Transverse colon (tissue), 4 donors: ENCODE measurements at regions not wholly inside any gene's neighbourhood (a gene's known extent, or its start where the extent isn't known, plus 50 kb on each side); places are given as distances from the start of the nearest gene placed in this dataset.

Experiments
- DNase-seq: peaks from one replicate; pipeline ENCODE4 v3.0.0-alpha.2; 2019
- H3K27ac ChIP-seq, 4 donors: fragments of 200-600 bp; sonication (generic); 2 replicates each; pipeline ENCODE4 v1.5.1; 2016 to 2018; ENCODE audit warnings: inconsistent platforms in 4 of 4
- H3K27me3 ChIP-seq: fragments of 200-600 bp; sonication (generic); 2 replicates; pipeline ENCODE4 v1.5.1; 2017; ENCODE audit warnings: inconsistent platforms
- H3K36me3 ChIP-seq, 4 donors: fragments of 200-600 bp; sonication (generic); 2 replicates each; pipeline ENCODE4 v1.5.1; 2017 to 2019; ENCODE audit warnings: inconsistent platforms in 4 of 4
- H3K4me1 ChIP-seq, 4 donors: fragments of 200-600 bp; sonication (generic); 2 replicates each; pipeline ENCODE4 v1.5.1; 2017 to 2020; ENCODE audit warnings: inconsistent platforms in 4 of 4
- H3K4me3 ChIP-seq, 4 donors: fragments of 200-600 bp; sonication (generic); 1 replicate in 1 of 4; 2 replicates in 3 of 4; pipeline versions ENCODE4 v1.5.1 to v1.6.1; 2017 to 2019; ENCODE audit warnings: inconsistent platforms in 4 of 4
- H3K9me3 ChIP-seq, 2 donors: fragments of 200-600 bp; sonication (generic); 2 replicates each; pipeline ENCODE4 v1.5.1; 2017 to 2019; ENCODE audit warnings: inconsistent platforms in 2 of 2
- CTCF ChIP-seq, 5 experiments: fragments of 200-600 bp in 3 of 5; fragments of 450-650 bp in 2 of 5; sonication (generic) in 3 of 5; IDR thresholded peaks; 1 replicate in 2 of 5; 2 replicates in 3 of 5; pipeline ENCODE4 v1.5.1; 2016 to 2017; ENCODE audit warnings: antibody characterized with exemption in 5 of 5, inconsistent platforms in 3 of 5, mild to moderate bottlenecking in 2 of 5, moderate library complexity in 1 of 5
- EP300 ChIP-seq: sonication (generic); formaldehyde crosslinking; IDR thresholded peaks from one replicate; pipeline ENCODE4 v1.6.1; 2017; ENCODE audit warnings: antibody characterized with exemption, low read depth
- POLR2A ChIP-seq: fragments of 450-650 bp; IDR thresholded peaks from one replicate; pipeline ENCODE4 v1.6.1; 2016; ENCODE audit warnings: antibody characterized with exemption, mild to moderate bottlenecking, moderate library complexity
- POLR2AphosphoS5 ChIP-seq, 3 donors: sonication (generic); formaldehyde crosslinking; IDR thresholded peaks; one replicate each; pipeline ENCODE4 v1.6.1; 2016; ENCODE audit warnings: antibody characterized with exemption in 3 of 3
- WGBS, 2 donors: methylation state at CpG; one replicate each; pipeline ENCODE4 v1.1.5; 2018; ENCODE audit warnings: low coverage in 1 of 2; 5-methylcytosine and 5-hydroxymethylcytosine counted together
- in situ Hi-C, 4 donors: fragments of 200-750 bp; cut with MboI; loops; one replicate each; pipeline versions ENCODE4 v1.15.0 to v1.15.1; 2017; ENCODE audit warnings: low sequenced_read_pairs in 3 of 4, low pct_ligation_motif_present in 1 of 4, low pct_unique_long_range_greater_than_20kb in 1 of 4
- intact Hi-C: fragments of 100-400 bp; cut with DNase I; formaldehyde crosslinking; loops from one replicate; pipeline ENCODE4 v1.15.1; 2023; ENCODE audit warnings: low total_unique reads

- H3K4me3 ChIP-seq: no peak overlapping the region
- no peaks in the 10 kb centered on the region for H3K27me3 ChIP-seq
- TF ChIP-seq EP300 (no peak), POLR2AphosphoS5 (IDR thresholded peaks at IDR 0.05) (no peak), CTCF (IDR thresholded peaks at IDR 0.05) (no peak), POLR2A (no peak)
- no peak overlapping the region for H3K27ac ChIP-seq
- H3K4me1 ChIP-seq: no peaks in the 10 kb centered on the region
- in situ Hi-C loops: no loop called here
- no peaks in the 10 kb centered on the region for H3K9me3 ChIP-seq
- intact Hi-C loops: loop anchor here (10.0 kb wide), 1 partner anchor 258 kb away; no protein-coding TSS in a partner anchor
- no peak for DNase-seq
- H3K36me3 ChIP-seq: no peaks in the 10 kb centered on the region
- 83 to 92% methylated on average over 3 of the region's 3 CpGs for WGBS, 2 donors
Observed at GRCh38 chr9:23306731-23307130, 519.3 kb downstream of the ELAVL2 start.

GRCh38 chr9:23307731-23308513, 518.1 kb downstream of the ELAVL2 start:
- H3K27me3 ChIP-seq: no peaks in the 10 kb centered on the region
- H3K27ac ChIP-seq: no peak overlapping the region
- H3K4me3 ChIP-seq: no peak overlapping the region
- 80 to 84% methylated on average over 5 of the region's 5 CpGs for WGBS, 2 donors
- no peaks in the 10 kb centered on the region for H3K36me3 ChIP-seq
- H3K9me3 ChIP-seq: no peaks in the 10 kb centered on the region
- H3K4me1 ChIP-seq: no peaks in the 10 kb centered on the region
- no peak for DNase-seq
- intact Hi-C loops (loop anchor here (10.0 kb wide), 1 partner anchor 257 kb away; no protein-coding TSS in a partner anchor), in situ Hi-C loops (no loop called here)
- TF ChIP-seq CTCF (IDR thresholded peaks at IDR 0.05) (no peak), EP300 (no peak), POLR2AphosphoS5 (IDR thresholded peaks at IDR 0.05) (no peak), POLR2A (no peak)

- in situ Hi-C loops (no loop called here), intact Hi-C loops (loop anchor here (10.0 kb wide), 1 partner anchor 255 kb away; no protein-coding TSS in a partner anchor)
- H3K4me3 ChIP-seq: no peak overlapping the region
- H3K4me1 ChIP-seq: no peaks in the 10 kb centered on the region
- TF ChIP-seq POLR2A: no peak
- no peak for TF ChIP-seq POLR2AphosphoS5 (IDR thresholded peaks at IDR 0.05)
- no peak for TF ChIP-seq EP300
- TF ChIP-seq CTCF (IDR thresholded peaks at IDR 0.05): no peak
- H3K27me3 ChIP-seq: no peaks in the 10 kb centered on the region
- DNase-seq: no peak
- H3K27ac ChIP-seq: no peak overlapping the region
- no peaks in the 10 kb centered on the region for H3K36me3 ChIP-seq
- H3K9me3 ChIP-seq: no peaks in the 10 kb centered on the region
Observed at GRCh38 chr9:23309800-23310199, 516.2 kb downstream of the ELAVL2 start.

- 80 to 82% methylated on average over 4 of the region's 4 CpGs for WGBS, 2 donors
- TF ChIP-seq CTCF (IDR thresholded peaks at IDR 0.05) (no peak), POLR2A (no peak), EP300 (no peak), POLR2AphosphoS5 (IDR thresholded peaks at IDR 0.05) (no peak)
- intact Hi-C loops (no loop called here), in situ Hi-C loops (no loop called here)
- H3K4me3 ChIP-seq: no peak overlapping the region
- no peak overlapping the region for H3K27ac ChIP-seq
- H3K4me1 ChIP-seq: no peaks in the 10 kb centered on the region
- H3K9me3 ChIP-seq: no peaks in the 10 kb centered on the region
- no peaks in the 10 kb centered on the region for H3K36me3 ChIP-seq
- no peak for DNase-seq
- no peaks in the 10 kb centered on the region for H3K27me3 ChIP-seq
Observed at GRCh38 chr9:23314247-23314646, 511.8 kb downstream of the ELAVL2 start.
